GM23338 (cell line): ENCODE measurements at regions not wholly inside any gene's neighbourhood (a gene's known extent, or its start where the extent isn't known, plus 50 kb on each side); places are given as distances from the start of the nearest gene placed in this dataset.

Source experiments
- CTCF ChIP-seq, 2 experiments: fragments of 200-600 bp in 1 of 2; sonication (generic) in 1 of 2; conservative IDR thresholded peaks; 2 replicates each; pipeline versions ENCODE4 v1.5.1 to v1.6.1; 2016 to 2017; ENCODE audit warnings: antibody characterized with exemption in 2 of 2, low read depth in 2 of 2, mild to moderate bottlenecking in 2 of 2, moderate library complexity in 1 of 2
- REST ChIP-seq: IDR thresholded peaks from one replicate; pipeline ENCODE4 v1.6.1; 2018; ENCODE audit warnings: antibody characterized with exemption; ENCODE audit not compliant: unreplicated experiment

- TF ChIP-seq CTCF (conservative IDR thresholded peaks at IDR 0.05; ENCODE audit: low read depth in 2 of 2) (no peak), REST (no peak)
Observed at GRCh38 chr22:35478633-35479107, 62.0 kb upstream of the RASD2 start.
